ENCODE measurements at regions not wholly inside any gene's neighbourhood (a gene's known extent, or its start where the extent isn't known, plus 50 kb on each side); places are given as distances from the start of the nearest gene placed in this dataset.

GRCh38 chr1:110734133-110734680, 59.5 kb upstream of the KCNA3 start:
- TF ChIP-seq CTCF (IDR thresholded peaks at IDR 0.05) (no peak), EP300 (IDR thresholded peaks at IDR 0.05) (no peak), POLR2A (IDR thresholded peaks at IDR 0.05) (no peak)
